Colonic mucosa (tissue), 4 donors: ENCODE measurements at regions not wholly inside any gene's neighbourhood (a gene's known extent, or its start where the extent isn't known, plus 50 kb on each side); places are given as distances from the start of the nearest gene placed in this dataset.

Source experiments
- DNase-seq: peaks from one replicate; pipeline ENCODE4 v3.0.0-alpha.2; 2020
- H3K27ac ChIP-seq: fragments of 200-600 bp; one replicate; pipeline ENCODE4 v1.8.0; 2021
- H3K27me3 ChIP-seq: fragments of 200-600 bp; one replicate; pipeline ENCODE4 v1.8.0; 2021
- H3K36me3 ChIP-seq: fragments of 200-600 bp; one replicate; pipeline ENCODE4 v1.8.0; 2021
- H3K4me1 ChIP-seq: fragments of 200-600 bp; one replicate; pipeline ENCODE4 v1.8.0; 2021; ENCODE audit warnings: mild to moderate bottlenecking
- H3K4me3 ChIP-seq: fragments of 200-600 bp; one replicate; pipeline ENCODE4 v1.8.0; 2021
- H3K9ac ChIP-seq, 2 donors: one replicate each; pipeline ENCODE4 v1.7.0; 2013; ENCODE audit warnings: control low read depth in 2 of 2, low read depth in 2 of 2, low read length in 2 of 2
- H3K9me3 ChIP-seq: fragments of 200-600 bp; one replicate; pipeline ENCODE4 v1.8.0; 2021
- intact Hi-C: fragments of 100-400 bp; cut with DNase I; formaldehyde crosslinking; loops from one replicate; pipeline ENCODE4 v1.14.1; 2022
- TF ChIP-seq, protein P1 (sequence below): fragments of 200-600 bp; IDR thresholded peaks from one replicate; pipeline ENCODE4 v1.8.0; 2022; ENCODE audit warnings: antibody characterized with exemption, mild to moderate bottlenecking
- donor health status: healthy.
- donor health status: DM: no; HTN: no; CAD: no.
- donor health status: DM: no; HTN: no; CAD: no.

DNA sequence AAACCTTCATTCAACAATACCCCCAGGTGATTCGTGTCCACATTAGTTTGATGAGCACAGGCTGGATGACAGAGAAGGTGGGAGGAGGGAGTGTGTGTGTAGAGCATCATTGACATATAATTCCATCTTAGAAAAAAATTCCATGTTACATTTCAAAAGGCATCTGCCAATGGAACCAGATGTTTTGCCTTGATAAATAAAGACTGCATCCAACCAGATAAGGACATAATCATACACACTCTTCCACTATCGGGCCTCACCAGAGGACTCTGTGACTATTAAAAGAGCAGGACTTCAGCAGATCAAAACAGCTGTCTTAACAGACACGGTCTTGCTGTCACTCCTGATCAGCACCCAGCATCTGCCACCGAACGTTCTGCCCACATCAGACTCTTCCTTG lies 96.4 kb upstream of the SPIN1 start:
- Histone ChIP-seq H3K9me3 (no peaks in the 10 kb centered on the region), H3K4me1 (no peaks in the 10 kb centered on the region), H3K9ac (no peak overlapping the region), H3K4me3 (no peak overlapping the region), H3K27ac (no peak overlapping the region), H3K27me3 (no peaks in the 10 kb centered on the region), H3K36me3 (no peaks in the 10 kb centered on the region)
- TF ChIP-seq, protein P1, sequence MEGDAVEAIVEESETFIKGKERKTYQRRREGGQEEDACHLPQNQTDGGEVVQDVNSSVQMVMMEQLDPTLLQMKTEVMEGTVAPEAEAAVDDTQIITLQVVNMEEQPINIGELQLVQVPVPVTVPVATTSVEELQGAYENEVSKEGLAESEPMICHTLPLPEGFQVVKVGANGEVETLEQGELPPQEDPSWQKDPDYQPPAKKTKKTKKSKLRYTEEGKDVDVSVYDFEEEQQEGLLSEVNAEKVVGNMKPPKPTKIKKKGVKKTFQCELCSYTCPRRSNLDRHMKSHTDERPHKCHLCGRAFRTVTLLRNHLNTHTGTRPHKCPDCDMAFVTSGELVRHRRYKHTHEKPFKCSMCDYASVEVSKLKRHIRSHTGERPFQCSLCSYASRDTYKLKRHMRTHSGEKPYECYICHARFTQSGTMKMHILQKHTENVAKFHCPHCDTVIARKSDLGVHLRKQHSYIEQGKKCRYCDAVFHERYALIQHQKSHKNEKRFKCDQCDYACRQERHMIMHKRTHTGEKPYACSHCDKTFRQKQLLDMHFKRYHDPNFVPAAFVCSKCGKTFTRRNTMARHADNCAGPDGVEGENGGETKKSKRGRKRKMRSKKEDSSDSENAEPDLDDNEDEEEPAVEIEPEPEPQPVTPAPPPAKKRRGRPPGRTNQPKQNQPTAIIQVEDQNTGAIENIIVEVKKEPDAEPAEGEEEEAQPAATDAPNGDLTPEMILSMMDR, result no peak
- intact Hi-C loops, result no loop called here
- DNase-seq, result no peak

- Histone ChIP-seq H3K27me3 (no peaks in the 10 kb centered on the region), H3K9me3 (no peaks in the 10 kb centered on the region), H3K4me3 (no peak overlapping the region), H3K27ac (no peak overlapping the region), H3K9ac (no peak overlapping the region), H3K36me3 (no peaks in the 10 kb centered on the region), H3K4me1 (no peaks in the 10 kb centered on the region)
- TF ChIP-seq, protein P1, result no peak
- intact Hi-C loops, result no loop called here
- DNase-seq, result no peak
Measured at GRCh38 chr9:88291056-88291455, 97.2 kb upstream of the SPIN1 start.

DNA sequence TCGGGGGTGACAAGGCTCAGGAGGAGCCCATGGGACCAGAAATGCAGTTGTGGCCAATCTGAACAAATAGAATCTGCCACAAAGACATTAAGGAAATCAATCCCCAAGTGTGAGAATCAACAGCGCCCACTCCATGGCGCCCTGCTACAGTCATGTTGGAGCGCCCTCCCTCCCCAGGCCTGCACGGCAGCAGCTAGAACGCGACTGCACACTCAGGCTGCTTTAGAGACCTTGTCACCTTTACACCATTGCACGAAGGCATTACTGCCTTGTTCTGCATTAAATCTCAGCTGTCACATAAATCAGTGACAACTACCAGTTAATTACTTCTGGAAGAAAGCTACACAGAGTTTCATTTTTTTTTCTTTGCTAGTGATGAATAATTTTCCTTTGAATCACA lies 98.7 kb upstream of the SPIN1 start:
- Histone ChIP-seq H3K4me1 (no peaks in the 10 kb centered on the region), H3K27me3 (no peaks in the 10 kb centered on the region), H3K4me3 (no peak overlapping the region), H3K27ac (no peak overlapping the region), H3K36me3 (no peaks in the 10 kb centered on the region), H3K9ac (no peak overlapping the region), H3K9me3 (no peaks in the 10 kb centered on the region)
- no peak for DNase-seq
- TF ChIP-seq, protein P1, result no peak
- intact Hi-C loops, result loop anchor here (10.0 kb wide), 1 partner anchor 65 kb away; no protein-coding TSS in a partner anchor

DNA sequence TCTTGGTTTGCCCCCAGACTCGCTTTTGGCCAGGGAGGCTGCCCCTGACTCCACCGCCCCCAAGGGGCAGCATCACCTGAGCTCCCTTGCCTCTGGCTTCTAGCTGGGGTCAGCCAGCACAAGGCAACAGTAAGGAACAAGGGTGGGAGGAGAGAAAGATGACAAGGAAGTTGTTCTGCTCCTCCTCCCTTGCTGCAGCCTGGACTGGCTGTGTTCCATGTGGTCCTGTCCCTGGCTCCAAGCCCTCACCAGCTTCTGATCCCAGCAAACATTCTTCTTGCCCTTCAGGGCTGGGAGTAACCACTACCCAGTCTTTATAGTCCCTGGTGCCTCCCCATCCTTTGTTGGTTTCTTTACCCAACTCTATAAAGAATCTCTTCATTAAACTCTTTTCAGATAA lies 100.3 kb upstream of the SPIN1 start:
- no peak for DNase-seq
- TF ChIP-seq, protein P1, result no peak

GRCh38 chr9:88280816-88281382 lies 107.3 kb upstream of the SPIN1 start:
- Histone ChIP-seq H3K27ac (no peak overlapping the region), H3K9ac (no peak overlapping the region), H3K36me3 (no peaks in the 10 kb centered on the region), H3K4me1 (no peaks in the 10 kb centered on the region), H3K9me3 (no peaks in the 10 kb centered on the region), H3K27me3 (no peaks in the 10 kb centered on the region), H3K4me3 (no peak overlapping the region)
- TF ChIP-seq, protein P1, result no peak
- DNase-seq, result no peak
- intact Hi-C loops, result loop anchor here (10.0 kb wide), 1 partner anchor 56 kb away; no protein-coding TSS in a partner anchor

More for the DNA sequence above, 100.3 kb upstream of the SPIN1 start:
- Histone ChIP-seq H3K27me3 (no peaks in the 10 kb centered on the region), H3K9ac (no peak overlapping the region), H3K36me3 (no peaks in the 10 kb centered on the region), H3K4me1 (no peaks in the 10 kb centered on the region), H3K9me3 (no peaks in the 10 kb centered on the region), H3K4me3 (no peak overlapping the region), H3K27ac (no peak overlapping the region)
- intact Hi-C loops, result loop anchor here (10.0 kb wide), 1 partner anchor 63 kb away; no protein-coding TSS in a partner anchor
